ENCODE measurements at regions not wholly inside any gene's neighbourhood (a gene's known extent, or its start where the extent isn't known, plus 50 kb on each side); places are given as distances from the start of the nearest gene placed in this dataset.

DNA sequence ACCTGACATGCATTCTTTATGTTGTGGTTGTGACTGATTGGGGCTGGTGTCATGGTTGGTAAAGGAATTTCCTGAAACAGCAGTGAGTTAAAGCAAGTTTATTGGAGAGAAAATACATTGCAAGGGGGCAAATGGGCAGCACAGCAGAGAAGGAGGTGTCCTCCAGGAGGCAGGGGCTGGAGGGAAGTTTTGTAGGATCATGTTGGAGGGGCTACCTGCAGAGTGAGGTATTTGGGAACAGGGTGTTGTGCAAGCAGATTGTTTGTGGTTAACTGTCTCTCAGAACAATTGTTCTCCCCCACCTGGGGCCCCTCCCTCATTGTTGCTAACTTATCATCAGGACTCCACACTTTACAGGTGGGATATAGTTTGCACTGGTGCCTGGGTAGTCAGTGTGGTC lies 196.0 kb downstream of the NSUN3 start:
- DNase-seq (ENCODE audit: low read depth in 2 of 2, low spot score in 1 of 2): no peak

DNA sequence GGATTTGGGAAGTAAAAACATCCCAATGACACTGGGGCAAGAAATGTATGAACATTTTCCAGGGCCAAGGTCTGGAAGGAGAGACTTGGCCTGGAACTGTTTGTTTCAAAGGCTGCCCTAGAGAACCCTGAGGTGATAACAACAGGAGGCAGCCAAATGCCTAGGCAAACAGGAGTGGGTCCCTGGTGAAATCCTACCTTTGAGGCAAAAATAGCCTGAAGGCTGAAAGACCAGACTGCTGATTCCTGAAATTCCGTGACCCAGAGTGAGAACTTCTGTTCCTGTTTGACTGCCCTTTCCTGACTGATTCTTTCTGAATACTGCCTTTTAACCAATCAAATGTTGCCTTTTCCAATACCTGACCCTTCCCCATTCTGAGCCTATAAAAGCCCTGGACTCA lies 196.4 kb downstream of the NSUN3 start:
- DNase-seq (ENCODE audit: low read depth in 2 of 2, low spot score in 1 of 2): no peak

GRCh38 chr3:94269763-94270162 lies 206.9 kb downstream of the NSUN3 start:
- DNase-seq (ENCODE audit: low read depth in 2 of 2, low spot score in 1 of 2): no peak

DNA sequence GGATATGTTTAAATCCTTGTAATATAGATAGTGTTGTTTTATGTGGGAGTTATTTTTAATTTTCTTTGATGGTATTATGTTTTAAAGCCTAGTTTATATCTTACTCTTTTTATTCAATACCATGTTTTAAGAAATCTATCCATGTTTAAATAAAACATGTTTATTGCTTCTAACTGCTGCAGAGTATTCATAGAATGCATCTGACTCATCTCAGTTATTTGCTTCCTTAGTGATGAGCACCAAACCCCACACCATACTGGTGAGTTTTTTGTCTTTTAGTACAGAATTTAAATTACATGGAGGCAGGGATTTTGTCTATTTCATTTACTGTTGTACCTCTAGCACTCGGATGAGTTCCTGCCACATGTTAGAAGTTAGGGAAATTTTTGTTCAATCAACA lies 209.2 kb downstream of the NSUN3 start:
- no peak for DNase-seq (ENCODE audit: low read depth in 2 of 2, low spot score in 1 of 2)

GRCh38 chr3:94280958-94281357 lies 218.1 kb downstream of the NSUN3 start:
- DNase-seq (ENCODE audit: low read depth in 2 of 2, low spot score in 1 of 2): no peak

DNA sequence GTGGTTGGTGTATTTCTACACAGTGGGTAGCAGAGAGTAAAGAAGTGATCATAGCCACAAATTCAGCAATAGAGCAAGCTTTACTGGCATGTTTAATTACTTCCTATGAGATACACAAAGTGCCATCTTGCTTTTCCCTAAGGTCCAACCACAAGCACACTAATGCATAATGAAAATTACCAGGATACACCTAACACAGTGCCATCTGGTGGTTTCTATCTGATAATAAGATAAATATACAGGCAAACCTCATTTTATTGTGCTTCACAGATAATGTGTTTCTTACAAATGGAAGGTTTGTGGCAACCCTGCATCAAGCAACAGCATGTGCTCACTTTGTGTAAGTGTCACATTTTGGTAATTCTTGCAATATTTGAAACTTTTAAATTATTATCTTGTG lies 223.0 kb downstream of the NSUN3 start:
- DNase-seq (ENCODE audit: low read depth in 2 of 2, low spot score in 1 of 2): no peak

- no peak for DNase-seq (ENCODE audit: low read depth in 2 of 2, low spot score in 1 of 2)
These were observed 228.8 kb downstream of the NSUN3 start for GRCh38 chr3:94291686-94292085.

DNA sequence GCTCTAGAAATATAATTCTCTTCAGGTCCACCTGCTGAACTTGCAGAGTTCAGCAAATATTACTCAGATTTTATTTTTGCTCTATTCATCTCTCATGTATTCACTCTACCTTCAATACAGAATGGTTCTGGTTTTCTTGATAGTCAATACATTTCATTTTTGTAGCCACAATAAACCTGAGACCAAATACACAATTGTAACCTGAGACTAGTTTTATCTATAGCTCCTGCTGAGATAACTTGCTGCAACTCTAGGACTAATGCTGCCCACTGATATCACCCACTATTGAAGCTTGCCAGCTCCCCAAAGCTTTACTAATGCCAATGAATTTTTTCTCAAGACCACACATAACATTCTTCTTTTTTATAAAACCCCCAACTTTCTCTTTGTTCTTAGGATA lies 229.3 kb downstream of the NSUN3 start:
- no peak for DNase-seq (ENCODE audit: low read depth in 2 of 2, low spot score in 1 of 2)

DNA sequence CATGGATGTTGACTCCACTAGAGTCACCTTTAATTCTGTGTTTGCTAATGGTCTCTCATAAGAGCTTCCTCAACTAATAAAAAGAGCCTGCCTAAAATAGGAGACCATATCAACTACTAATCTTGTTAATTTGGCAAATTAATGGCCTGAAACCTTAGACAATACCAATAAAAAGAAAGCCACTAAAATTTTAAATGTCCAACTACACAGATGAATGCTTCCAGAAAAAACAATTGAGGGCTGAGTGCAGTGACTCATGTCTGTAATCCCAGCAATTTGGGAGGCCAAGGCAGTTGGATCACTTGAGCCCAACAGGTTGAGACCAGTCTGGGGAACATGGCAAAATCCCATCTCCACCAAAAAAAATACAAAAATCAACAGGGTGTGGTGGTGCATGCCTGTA lies 230.9 kb downstream of the NSUN3 start:
- DNase-seq (ENCODE audit: low read depth in 2 of 2, low spot score in 1 of 2): no peak

DNA sequence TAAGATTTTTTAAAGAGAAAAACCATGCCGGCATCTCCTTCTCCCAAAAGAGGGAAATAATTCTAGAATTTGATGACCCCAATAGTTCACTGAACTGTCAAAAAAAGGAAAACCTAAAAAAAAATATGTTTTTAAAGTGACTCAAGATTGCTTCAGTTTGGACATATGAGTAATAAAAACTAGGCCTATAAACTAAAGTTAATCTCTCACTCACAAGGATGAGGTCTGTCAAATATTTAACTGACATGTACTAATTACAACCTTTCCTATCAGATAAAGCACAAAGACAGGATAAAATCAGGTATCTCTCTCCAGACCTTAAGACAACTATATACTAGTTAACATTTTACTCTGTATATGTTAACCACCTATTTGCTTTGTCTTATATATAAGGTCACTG lies 231.9 kb downstream of the NSUN3 start:
- DNase-seq (ENCODE audit: low read depth in 2 of 2, low spot score in 1 of 2): no peak

DNA sequence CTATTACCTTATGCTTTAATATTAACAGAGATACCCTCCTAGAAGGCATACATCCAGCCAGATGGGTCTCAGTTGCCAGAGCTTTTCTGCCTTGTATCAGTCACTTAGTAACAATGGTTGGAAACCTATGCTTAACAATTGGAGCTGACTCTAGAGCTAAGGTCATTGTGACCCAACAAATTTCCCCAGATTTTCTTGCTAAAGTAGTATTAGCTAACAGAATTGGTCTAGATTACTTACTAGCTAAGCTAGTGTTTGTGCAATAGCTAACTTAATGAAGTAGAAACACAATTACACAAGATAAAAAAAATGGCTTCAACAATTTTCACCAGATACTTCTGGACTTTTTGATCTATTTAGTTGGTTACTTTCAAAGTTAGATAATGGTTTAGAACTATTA lies 236.9 kb downstream of the NSUN3 start:
- no peak for DNase-seq (ENCODE audit: low read depth in 2 of 2, low spot score in 1 of 2)

DNA sequence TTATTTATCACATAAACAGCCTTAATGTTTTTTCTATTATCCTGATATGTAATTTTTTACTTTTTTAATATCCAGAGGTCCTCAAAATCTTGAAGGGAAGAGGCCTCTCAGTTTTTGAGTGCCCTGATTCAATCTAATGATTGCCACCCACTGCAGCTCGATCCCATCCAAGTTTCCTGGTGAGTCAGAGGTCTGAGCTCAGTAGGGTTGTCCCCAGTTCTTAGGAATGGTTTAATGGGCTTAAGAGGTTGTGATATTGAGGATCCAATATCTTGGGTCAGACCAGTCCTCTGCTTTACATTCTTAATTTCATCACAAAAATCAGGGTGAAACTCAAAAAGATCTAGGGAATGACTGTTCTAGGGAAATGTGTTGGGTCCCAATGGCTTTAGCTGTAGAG lies 238.5 kb downstream of the NSUN3 start:
- no peak for DNase-seq (ENCODE audit: low read depth in 2 of 2, low spot score in 1 of 2)

DNA sequence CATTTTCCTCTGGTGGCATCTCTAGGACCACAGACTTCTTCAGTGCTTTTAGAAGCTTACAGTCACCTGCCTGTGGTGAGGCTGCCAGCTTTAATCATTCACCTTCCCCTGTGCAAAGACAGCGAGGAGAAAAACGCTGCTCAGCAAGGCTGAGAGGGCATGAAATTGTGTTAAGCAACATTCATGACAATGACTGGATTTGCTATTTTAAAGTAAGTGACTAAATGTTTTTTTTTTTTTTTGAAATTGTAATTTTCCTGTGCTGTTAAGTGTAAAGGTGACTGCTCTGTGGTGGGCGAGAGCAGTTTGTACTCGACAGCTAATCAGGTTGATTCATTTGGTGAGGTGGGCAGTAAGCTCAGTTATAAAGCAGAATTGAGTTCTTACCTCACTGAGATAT lies 240.4 kb downstream of the NSUN3 start:
- DNase-seq (ENCODE audit: low read depth in 2 of 2, low spot score in 1 of 2): no peak

GRCh38 chr3:94303897-94304296 lies 241.0 kb downstream of the NSUN3 start:
- no peak for DNase-seq (ENCODE audit: low read depth in 2 of 2, low spot score in 1 of 2)

GRCh38 chr3:94304954-94305353 lies 242.1 kb downstream of the NSUN3 start:
- no peak for DNase-seq (ENCODE audit: low read depth in 2 of 2, low spot score in 1 of 2)

DNA sequence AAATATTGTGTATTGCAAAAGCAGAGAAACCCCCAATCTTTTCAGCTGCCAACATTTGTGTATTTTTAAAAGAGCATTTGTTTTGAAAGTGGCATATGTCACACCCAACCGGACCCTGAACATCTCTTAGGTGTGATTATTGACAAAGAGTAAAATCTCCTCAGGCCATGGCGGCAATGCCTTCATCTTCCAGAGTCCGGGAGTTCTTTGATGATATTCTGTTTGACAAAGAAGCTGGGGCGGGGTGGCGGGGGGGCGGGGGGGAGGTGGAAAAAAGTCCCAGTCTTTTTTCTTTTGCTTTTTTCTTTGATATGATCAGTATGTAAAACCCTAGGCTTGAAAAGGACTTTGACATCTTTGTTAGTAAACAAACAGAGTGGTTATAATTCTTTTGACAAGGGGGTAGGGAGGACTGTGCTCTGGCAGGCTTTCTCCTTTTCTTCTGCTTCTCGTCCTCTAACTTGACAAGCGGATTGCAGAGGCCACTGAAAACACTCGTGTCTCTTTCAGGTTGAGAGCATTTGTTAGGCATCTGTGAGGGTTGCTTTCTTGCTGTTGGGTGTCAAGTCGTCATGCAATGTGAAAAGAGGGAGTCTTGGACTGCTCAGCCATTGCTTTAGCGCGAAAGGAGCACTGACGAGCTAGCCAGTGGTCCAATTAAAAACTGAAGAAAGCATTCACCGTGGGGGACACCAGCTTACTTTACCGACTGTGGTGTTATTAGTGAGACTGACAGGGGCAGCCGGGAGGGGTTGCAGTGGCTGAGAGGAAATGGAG lies 243.2 kb downstream of the NSUN3 start:
- no peak for DNase-seq (ENCODE audit: low read depth in 2 of 2, low spot score in 1 of 2)

DNA sequence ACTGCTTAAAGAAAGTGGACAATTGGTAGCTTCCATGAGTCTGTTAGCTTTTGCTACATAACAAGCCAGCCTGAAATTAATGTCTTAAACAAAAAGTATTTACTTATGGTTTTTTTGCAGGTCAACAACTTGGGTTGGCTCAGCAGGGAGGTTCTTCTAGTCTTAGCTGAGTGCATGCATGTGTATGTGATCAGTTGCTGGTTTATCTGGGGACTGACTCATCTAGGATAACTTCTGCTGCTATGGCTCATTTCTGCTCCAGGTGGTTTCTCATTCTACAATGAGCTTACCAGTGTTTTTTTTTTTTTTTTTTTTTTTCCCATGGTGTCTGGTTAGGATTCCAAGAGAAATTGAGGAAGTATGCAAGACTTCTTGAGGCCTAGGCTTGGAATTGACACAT lies 244.7 kb downstream of the NSUN3 start:
- no peak for DNase-seq (ENCODE audit: low read depth in 2 of 2, low spot score in 1 of 2)

DNA sequence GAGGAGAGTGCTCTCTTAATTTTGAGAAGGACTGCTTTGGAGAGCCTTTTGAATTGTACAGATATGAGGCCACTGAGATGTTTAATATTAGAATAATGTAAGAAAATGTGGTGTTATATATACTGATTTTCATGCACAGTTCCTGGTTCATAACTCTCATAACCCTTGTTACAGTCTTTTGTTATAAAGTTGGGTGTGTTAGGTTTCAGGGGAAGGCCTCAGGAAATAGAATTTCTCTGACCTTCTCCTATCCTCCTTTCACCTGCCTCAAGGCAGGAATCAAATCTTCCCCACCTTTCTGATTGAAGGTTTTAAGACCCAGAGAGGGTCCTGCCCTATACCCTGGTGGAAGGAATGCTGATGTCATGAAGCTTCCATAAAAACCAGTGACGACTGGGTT lies 245.9 kb downstream of the NSUN3 start:
- DNase-seq (ENCODE audit: low read depth in 2 of 2, low spot score in 1 of 2): no peak

- no peak for DNase-seq (ENCODE audit: low read depth in 2 of 2, low spot score in 1 of 2)
These were observed 247.7 kb downstream of the NSUN3 start for GRCh38 chr3:94310341-94311135.

GRCh38 chr3:94311651-94312050 lies 248.8 kb downstream of the NSUN3 start:
- DNase-seq (ENCODE audit: low read depth in 2 of 2, low spot score in 1 of 2): no peak

DNA sequence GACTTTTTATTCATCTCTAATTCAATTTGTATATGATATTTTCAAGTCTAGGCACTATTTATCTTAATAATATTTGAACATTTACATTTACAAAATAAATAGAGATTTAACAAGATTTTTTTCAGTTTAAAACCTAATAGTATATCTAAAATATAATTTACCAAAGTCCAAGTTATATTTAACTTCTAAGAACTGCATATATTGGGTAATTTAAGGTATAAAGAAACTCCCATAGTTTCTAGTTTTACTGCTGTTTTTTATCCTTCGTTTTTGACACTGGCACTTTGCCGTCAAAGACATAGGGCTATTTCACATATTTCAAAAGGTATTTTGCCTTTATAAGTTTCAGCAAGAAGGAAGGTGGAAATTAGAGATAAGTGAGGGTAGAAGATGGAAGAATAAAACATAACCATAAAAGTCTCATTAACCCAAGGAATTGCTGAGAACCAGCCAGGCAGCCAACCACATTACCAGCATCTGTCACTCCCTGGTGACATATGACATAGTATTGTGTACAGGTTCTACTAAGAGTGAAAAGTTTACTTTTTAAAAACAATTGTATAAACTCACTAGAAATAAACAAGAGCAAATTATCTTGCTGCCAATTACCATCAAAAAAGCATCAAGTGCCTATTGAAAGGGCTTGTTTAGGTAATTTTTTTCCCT lies 251.5 kb downstream of the NSUN3 start:
- no peak for DNase-seq (ENCODE audit: low read depth in 2 of 2, low spot score in 1 of 2)

DNA sequence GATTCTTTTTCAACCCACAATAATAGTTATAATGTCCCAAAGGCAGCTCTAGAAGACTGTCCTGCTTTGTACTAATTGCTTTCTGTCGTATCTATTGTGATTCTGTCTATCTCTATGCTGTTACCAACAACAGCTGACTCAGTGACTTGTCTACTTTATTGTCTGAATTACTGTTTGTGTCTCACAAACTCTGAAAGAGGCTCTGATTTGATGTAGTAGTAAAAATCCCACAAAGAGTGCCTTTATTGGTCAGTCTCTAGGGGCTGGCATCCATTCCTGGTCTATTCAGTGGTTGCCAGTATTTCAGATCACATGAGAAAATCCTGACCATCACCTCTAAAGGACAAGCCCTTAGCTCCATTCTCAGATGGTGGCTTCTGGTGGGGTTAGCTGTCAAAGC lies 254.2 kb downstream of the NSUN3 start:
- DNase-seq (ENCODE audit: low read depth in 2 of 2, low spot score in 1 of 2): no peak

All from stimulated activated CD8-positive, alpha-beta memory T cell treated with anti-CD3 and anti-CD28 coated beads, Interleukin-4, amount 100 ng/mL, for 1 hour (primary cell).